NB4 (cell line): ENCODE measurements at regions not wholly inside any gene's neighbourhood (a gene's known extent, or its start where the extent isn't known, plus 50 kb on each side); places are given as distances from the start of the nearest gene placed in this dataset.

Source experiments
- DNase-seq: peaks from one replicate; pipeline ENCODE4 v3.0.0; 2010; ENCODE audit warnings: low read depth
- H3K4me3 ChIP-seq: one replicate; pipeline ENCODE4 v1.5.1; 2011; ENCODE audit warnings: mild to moderate bottlenecking, low read depth, low read length, moderate library complexity
- MAX ChIP-seq: IDR thresholded peaks from 2 replicates; pipeline ENCODE4 v1.6.1; 2011; ENCODE audit warnings: low read depth, low read length
- MYC ChIP-seq: IDR thresholded peaks from 2 replicates; pipeline ENCODE4 v1.6.1; 2011; ENCODE audit warnings: low read depth, low read length
- POLR2A ChIP-seq: IDR thresholded peaks from 2 replicates; pipeline ENCODE4 v1.6.1; 2011; ENCODE audit warnings: mild to moderate bottlenecking; ENCODE audit not compliant: insufficient read length; ENCODE audit errors: extremely low read depth
- TF ChIP-seq, protein P1 (sequence below): IDR thresholded peaks from one replicate; pipeline ENCODE4 v1.5.1; 2012; ENCODE audit warnings: low read depth, low read length

DNA sequence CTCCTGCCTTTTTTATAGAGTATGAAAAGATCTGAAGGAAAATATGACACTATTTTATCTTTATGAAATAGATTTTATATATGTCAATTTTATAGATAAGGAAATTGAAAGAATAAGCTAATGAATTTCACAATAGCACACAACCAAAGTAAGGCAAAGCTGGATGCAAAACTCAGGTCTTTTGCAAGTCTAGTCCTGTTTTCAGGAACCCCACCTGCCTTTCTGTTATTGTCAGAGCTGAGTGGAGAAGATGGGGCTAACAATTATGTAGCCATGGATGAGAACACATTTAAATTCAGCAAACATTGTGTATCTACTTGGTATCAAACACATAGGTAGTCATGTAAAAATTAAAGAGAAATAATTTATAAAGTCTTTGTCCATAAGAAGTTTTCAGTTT is 161.5 kb upstream of the ZEB2 start:
- DNase-seq: no peak
- TF ChIP-seq MAX (no peak), POLR2A (no peak), MYC (no peak)
- TF ChIP-seq, protein P1, sequence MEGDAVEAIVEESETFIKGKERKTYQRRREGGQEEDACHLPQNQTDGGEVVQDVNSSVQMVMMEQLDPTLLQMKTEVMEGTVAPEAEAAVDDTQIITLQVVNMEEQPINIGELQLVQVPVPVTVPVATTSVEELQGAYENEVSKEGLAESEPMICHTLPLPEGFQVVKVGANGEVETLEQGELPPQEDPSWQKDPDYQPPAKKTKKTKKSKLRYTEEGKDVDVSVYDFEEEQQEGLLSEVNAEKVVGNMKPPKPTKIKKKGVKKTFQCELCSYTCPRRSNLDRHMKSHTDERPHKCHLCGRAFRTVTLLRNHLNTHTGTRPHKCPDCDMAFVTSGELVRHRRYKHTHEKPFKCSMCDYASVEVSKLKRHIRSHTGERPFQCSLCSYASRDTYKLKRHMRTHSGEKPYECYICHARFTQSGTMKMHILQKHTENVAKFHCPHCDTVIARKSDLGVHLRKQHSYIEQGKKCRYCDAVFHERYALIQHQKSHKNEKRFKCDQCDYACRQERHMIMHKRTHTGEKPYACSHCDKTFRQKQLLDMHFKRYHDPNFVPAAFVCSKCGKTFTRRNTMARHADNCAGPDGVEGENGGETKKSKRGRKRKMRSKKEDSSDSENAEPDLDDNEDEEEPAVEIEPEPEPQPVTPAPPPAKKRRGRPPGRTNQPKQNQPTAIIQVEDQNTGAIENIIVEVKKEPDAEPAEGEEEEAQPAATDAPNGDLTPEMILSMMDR: no peak
- no peak overlapping the region for H3K4me3 ChIP-seq

GRCh38 chr2:144679942-144680341 is 160.0 kb upstream of the ZEB2 start:
- H3K4me3 ChIP-seq: no peak overlapping the region
- TF ChIP-seq, protein P1: no peak
- no peak for TF ChIP-seq MAX
- TF ChIP-seq MYC: no peak
- TF ChIP-seq POLR2A: no peak
- DNase-seq: no peak

DNA sequence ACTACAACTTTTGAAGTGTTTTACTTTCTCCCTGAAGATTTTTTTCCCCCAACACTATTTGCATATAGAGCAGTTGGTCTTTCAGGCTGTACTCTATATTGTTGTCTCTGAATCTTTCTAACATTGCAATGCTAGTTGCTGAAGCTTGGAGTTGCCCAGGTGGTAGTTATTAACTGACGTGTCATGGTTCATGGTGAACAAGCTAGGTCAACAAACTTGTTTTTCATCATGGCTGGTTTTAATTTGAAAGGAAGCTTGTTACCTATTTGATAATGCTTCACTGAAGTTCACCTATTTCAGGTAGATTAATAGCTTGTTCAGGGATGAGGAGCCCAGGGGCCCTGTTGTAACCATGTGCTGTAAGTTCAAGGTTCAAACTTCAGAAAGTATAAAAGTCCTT is 158.8 kb upstream of the ZEB2 start:
- DNase-seq: no peak
- no peak overlapping the region for H3K4me3 ChIP-seq
- no peak for TF ChIP-seq MAX
- TF ChIP-seq, protein P1: no peak
- TF ChIP-seq POLR2A: no peak
- TF ChIP-seq MYC: no peak

DNA sequence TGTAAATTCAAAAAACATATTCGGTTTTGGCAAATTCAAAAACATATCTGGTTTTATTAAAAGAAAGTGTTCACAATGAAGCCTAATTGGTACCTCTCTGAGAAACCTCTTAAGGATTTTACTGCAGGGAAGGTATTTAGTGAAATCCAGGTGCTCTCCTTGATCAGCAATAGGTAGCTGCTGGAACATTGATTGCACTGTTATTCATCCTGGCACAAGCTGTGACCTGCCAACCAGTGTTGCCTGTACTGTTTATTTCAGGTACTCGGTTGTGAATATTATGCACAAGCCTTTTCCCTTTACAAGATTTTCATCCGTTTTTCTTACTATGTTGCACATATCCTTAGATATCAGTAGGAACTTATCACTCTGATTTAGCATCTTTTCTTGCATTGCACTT is 155.8 kb upstream of the ZEB2 start:
- H3K4me3 ChIP-seq: no peak overlapping the region
- no peak for DNase-seq
- TF ChIP-seq MYC: no peak

DNA sequence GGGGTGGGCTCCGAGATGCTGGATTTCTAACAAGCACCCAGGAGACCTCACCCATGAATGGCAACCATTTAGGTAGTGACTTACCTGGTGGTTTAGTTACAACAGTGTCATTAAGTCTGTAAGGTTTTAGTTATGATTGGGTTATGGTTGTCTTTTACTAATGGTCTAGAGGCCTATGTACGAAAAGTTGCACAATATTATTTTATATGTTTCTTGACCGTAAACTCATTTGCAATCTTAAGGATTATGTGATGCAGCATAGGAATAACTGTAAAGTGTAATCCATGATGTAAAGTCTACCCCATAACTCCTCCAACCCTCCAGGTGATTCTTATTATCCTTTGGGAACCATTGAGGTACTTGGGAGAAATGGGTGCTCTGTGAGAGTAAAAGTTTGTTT is 155.4 kb upstream of the ZEB2 start:
- no peak overlapping the region for H3K4me3 ChIP-seq
- no peak for DNase-seq
- TF ChIP-seq, protein P1: no peak
- no peak for TF ChIP-seq MYC
- no peak for TF ChIP-seq MAX
- no peak for TF ChIP-seq POLR2A

- TF ChIP-seq POLR2A (no peak), MAX (no peak), MYC (no peak)
- TF ChIP-seq, protein P1: no peak
- DNase-seq: no peak
- no peak overlapping the region for H3K4me3 ChIP-seq
Measured at GRCh38 chr2:144674071-144674470, 154.2 kb upstream of the ZEB2 start.
